ENCODE measurements at regions not wholly inside any gene's neighbourhood (a gene's known extent, or its start where the extent isn't known, plus 50 kb on each side); places are given as distances from the start of the nearest gene placed in this dataset.

DNA sequence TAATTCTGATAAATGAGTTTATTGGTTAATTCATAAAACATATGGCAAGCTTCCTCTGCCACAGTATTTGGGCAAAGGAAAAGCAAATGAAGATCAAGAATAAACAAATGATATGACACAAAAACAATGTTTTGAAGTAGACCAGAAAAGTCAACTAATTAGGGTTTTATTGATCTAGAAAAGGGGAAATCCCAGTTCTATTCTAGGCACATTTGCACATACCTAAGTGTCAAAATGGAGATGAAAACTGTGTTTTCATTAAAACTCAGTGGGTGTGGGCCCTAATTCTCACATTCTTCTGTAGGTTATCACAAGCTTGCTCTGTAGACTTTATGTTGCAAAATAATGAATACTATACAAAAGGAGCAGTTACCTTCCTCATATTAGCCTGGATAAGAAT is 69.0 kb upstream of the TENT5A start:
- intact Hi-C loops (cut with micrococcal nuclease) = no loop called here
- Histone ChIP-seq H3K9ac (ENCODE audit: low read length) (no peak overlapping the region), H3K27ac (ENCODE audit: low read length) (no peak overlapping the region), H3K27me3 (ENCODE audit: low read length) (no peaks in the 10 kb centered on the region), H3K4me1 (ENCODE audit: insufficient read depth, low read length) (no peaks in the 10 kb centered on the region), H3K9me2 (replicated peaks; ENCODE audit: low read length) (no peaks in the 10 kb centered on the region), H3K79me2 (ENCODE audit: low read length) (no peaks in the 10 kb centered on the region), H2AFZ (ENCODE audit: low read length) (no peak overlapping the region), H3K4me2 (ENCODE audit: low read length) (no peak overlapping the region), H3K4me3 (ENCODE audit: low read length) (no peak overlapping the region), H3F3A (ENCODE audit: low read length, unreplicated experiment) (no peaks in the 10 kb centered on the region), H3K9me3 (ENCODE audit: low read length) (no peaks in the 10 kb centered on the region), H3K36me3 (ENCODE audit: low read depth, low read length) (no peaks in the 10 kb centered on the region), H4K20me1 (ENCODE audit: low read length) (no peaks in the 10 kb centered on the region)
- CTCF ChIA-PET = no interaction called here
- TF ChIP-seq EZH2 (IDR thresholded peaks at IDR 0.05; ENCODE audit: low read length, unreplicated experiment) = no peak
- TF ChIP-seq EZH2phosphoT487 (IDR thresholded peaks at IDR 0.05; ENCODE audit: borderline replicate concordance, low read length) = no peak
- TF ChIP-seq, protein P1, sequence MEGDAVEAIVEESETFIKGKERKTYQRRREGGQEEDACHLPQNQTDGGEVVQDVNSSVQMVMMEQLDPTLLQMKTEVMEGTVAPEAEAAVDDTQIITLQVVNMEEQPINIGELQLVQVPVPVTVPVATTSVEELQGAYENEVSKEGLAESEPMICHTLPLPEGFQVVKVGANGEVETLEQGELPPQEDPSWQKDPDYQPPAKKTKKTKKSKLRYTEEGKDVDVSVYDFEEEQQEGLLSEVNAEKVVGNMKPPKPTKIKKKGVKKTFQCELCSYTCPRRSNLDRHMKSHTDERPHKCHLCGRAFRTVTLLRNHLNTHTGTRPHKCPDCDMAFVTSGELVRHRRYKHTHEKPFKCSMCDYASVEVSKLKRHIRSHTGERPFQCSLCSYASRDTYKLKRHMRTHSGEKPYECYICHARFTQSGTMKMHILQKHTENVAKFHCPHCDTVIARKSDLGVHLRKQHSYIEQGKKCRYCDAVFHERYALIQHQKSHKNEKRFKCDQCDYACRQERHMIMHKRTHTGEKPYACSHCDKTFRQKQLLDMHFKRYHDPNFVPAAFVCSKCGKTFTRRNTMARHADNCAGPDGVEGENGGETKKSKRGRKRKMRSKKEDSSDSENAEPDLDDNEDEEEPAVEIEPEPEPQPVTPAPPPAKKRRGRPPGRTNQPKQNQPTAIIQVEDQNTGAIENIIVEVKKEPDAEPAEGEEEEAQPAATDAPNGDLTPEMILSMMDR (conservative IDR thresholded peaks at IDR 0.05; ENCODE audit: low read depth, low read length) = no peak
- no TSS peak for BruUV-seq (replicated peaks)
- POLR2A ChIA-PET (ENCODE audit: unreplicated experiment) = no interaction called here
- ATAC-seq (no peak), DNase-seq (no peak)

- DNase-seq = no peak
- 0 out of 2 replicates have a peak, but pooled peaks cover 1% of the 10 kb centered on the region for H3K4me1 ChIP-seq (ENCODE audit: insufficient read depth, low read length)
- intact Hi-C loops (cut with micrococcal nuclease) = no loop called here
- ChIA-PET CTCF (no interaction called here), POLR2A (ENCODE audit: unreplicated experiment) (no interaction called here)
- H3K27ac ChIP-seq (ENCODE audit: low read length) = no peak overlapping the region
- H3F3A ChIP-seq (ENCODE audit: low read length, unreplicated experiment) = no peaks in the 10 kb centered on the region
- no peaks in the 10 kb centered on the region for H3K9me3 ChIP-seq (ENCODE audit: low read length)
- no peaks in the 10 kb centered on the region for H3K36me3 ChIP-seq (ENCODE audit: low read depth, low read length)
- no peak overlapping the region for H2AFZ ChIP-seq (ENCODE audit: low read length)
- H3K4me2 ChIP-seq (ENCODE audit: low read length) = no peak overlapping the region
- H3K4me3 ChIP-seq (ENCODE audit: low read length) = no peak overlapping the region
- no peaks in the 10 kb centered on the region for H4K20me1 ChIP-seq (ENCODE audit: low read length)
- ATAC-seq = no peak
- H3K9me2 ChIP-seq (replicated peaks; ENCODE audit: low read length) = no peaks in the 10 kb centered on the region
- no TSS peak for BruUV-seq (replicated peaks)
- no peak overlapping the region for H3K9ac ChIP-seq (ENCODE audit: low read length)
- H3K27me3 ChIP-seq (ENCODE audit: low read length) = no peaks in the 10 kb centered on the region
- H3K79me2 ChIP-seq (ENCODE audit: low read length) = no peaks in the 10 kb centered on the region
- TF ChIP-seq, protein P1 (conservative IDR thresholded peaks at IDR 0.05; ENCODE audit: low read depth, low read length) = no peak
Observed at GRCh38 chr6:81820980-81821379, 68.5 kb upstream of the TENT5A start.

GRCh38 chr6:81820422-81820821 is 67.9 kb upstream of the TENT5A start:
- ChIA-PET POLR2A (ENCODE audit: unreplicated experiment) (no interaction called here), CTCF (no interaction called here)
- Histone ChIP-seq H2AFZ (ENCODE audit: low read length) (no peak overlapping the region), H3K79me2 (ENCODE audit: low read length) (no peaks in the 10 kb centered on the region), H3K36me3 (ENCODE audit: low read depth, low read length) (no peaks in the 10 kb centered on the region), H3K27ac (ENCODE audit: low read length) (no peak overlapping the region), H3F3A (ENCODE audit: low read length, unreplicated experiment) (no peaks in the 10 kb centered on the region), H3K4me2 (ENCODE audit: low read length) (no peak overlapping the region), H3K9ac (ENCODE audit: low read length) (no peak overlapping the region), H3K9me2 (replicated peaks; ENCODE audit: low read length) (no peaks in the 10 kb centered on the region), H3K4me3 (ENCODE audit: low read length) (no peak overlapping the region), H3K9me3 (ENCODE audit: low read length) (no peaks in the 10 kb centered on the region), H3K27me3 (ENCODE audit: low read length) (no peaks in the 10 kb centered on the region), H4K20me1 (ENCODE audit: low read length) (no peaks in the 10 kb centered on the region), H3K4me1 (ENCODE audit: insufficient read depth, low read length) (peaks cover 5% of the 10 kb centered on the region; the same call in 1 of the 2 replicates)
- DNase-seq = no peak
- intact Hi-C loops (cut with micrococcal nuclease) = no loop called here
- no peak for TF ChIP-seq EZH2phosphoT487 (IDR thresholded peaks at IDR 0.05; ENCODE audit: borderline replicate concordance, low read length)
- TF ChIP-seq EZH2 (IDR thresholded peaks at IDR 0.05; ENCODE audit: low read length, unreplicated experiment) = no peak
- TF ChIP-seq, protein P1 (conservative IDR thresholded peaks at IDR 0.05; ENCODE audit: low read depth, low read length) = no peak
- no TSS peak for BruUV-seq (replicated peaks)
- ATAC-seq = no peak
